ENCODE measurements at regions not wholly inside any gene's neighbourhood (a gene's known extent, or its start where the extent isn't known, plus 50 kb on each side); places are given as distances from the start of the nearest gene placed in this dataset.

DNA sequence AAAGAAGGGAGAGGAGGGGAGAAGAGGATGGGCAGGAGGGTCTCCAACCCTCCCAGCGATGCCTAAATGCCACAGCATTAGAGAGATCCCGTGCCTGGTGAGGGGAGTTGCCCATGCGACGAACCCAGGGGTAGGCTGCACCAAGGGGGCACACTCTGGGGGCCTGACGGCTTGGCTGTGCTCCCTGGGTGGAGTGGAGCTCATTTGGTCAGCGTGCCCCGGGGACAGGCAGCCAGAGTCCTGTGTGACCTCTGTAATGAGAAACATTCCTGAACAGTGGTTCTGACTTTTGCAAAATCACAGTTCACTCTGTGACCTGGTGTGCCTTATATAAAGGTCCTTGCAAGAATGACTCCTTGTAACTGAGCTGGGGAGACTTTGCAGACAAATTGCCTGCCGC is 205.0 kb upstream of the N4BP1 start:
- no peak overlapping the region for H3K4me3 ChIP-seq (ENCODE audit: low read depth in 1 of 3, low read length in 3 of 3)
- no peaks in the 10 kb centered on the region for H3K36me3 ChIP-seq (ENCODE audit: control insufficient read depth in 4 of 4, insufficient read depth in 3 of 4, low read depth in 1 of 4, low read length in 3 of 4)
- H3K27me3 ChIP-seq (ENCODE audit: control insufficient read depth in 4 of 4, insufficient read depth in 4 of 4, low read length in 3 of 4): peaks cover 0 to 8% (median 1%) of the 10 kb centered on the region in 4 donors
- no peak overlapping the region for H3K9ac ChIP-seq (ENCODE audit: low read depth in 1 of 2, low read length in 2 of 2)
- DNase-seq (ENCODE audit: low spot score): no peak
- H3K9me3 ChIP-seq (ENCODE audit: control insufficient read depth in 4 of 4, low read length in 3 of 4): no peaks in the 10 kb centered on the region
- peaks cover 0 to 5% (median 2%) of the 10 kb centered on the region in 4 donors for H3K4me1 ChIP-seq (ENCODE audit: control insufficient read depth in 4 of 4, insufficient read depth in 4 of 4, low read length in 3 of 4)
- no peak overlapping the region for H3K27ac ChIP-seq (ENCODE audit: low read depth in 1 of 2, low read length in 2 of 2)
- TF ChIP-seq EGR1 (IDR thresholded peaks at IDR 0.05; ENCODE audit: low read depth in 2 of 2): no peak
- TF ChIP-seq HNF4A (conservative IDR thresholded peaks at IDR 0.05): no peak
- no peak for TF ChIP-seq FOXA2 (IDR thresholded peaks at IDR 0.05)
- TF ChIP-seq, protein P1, sequence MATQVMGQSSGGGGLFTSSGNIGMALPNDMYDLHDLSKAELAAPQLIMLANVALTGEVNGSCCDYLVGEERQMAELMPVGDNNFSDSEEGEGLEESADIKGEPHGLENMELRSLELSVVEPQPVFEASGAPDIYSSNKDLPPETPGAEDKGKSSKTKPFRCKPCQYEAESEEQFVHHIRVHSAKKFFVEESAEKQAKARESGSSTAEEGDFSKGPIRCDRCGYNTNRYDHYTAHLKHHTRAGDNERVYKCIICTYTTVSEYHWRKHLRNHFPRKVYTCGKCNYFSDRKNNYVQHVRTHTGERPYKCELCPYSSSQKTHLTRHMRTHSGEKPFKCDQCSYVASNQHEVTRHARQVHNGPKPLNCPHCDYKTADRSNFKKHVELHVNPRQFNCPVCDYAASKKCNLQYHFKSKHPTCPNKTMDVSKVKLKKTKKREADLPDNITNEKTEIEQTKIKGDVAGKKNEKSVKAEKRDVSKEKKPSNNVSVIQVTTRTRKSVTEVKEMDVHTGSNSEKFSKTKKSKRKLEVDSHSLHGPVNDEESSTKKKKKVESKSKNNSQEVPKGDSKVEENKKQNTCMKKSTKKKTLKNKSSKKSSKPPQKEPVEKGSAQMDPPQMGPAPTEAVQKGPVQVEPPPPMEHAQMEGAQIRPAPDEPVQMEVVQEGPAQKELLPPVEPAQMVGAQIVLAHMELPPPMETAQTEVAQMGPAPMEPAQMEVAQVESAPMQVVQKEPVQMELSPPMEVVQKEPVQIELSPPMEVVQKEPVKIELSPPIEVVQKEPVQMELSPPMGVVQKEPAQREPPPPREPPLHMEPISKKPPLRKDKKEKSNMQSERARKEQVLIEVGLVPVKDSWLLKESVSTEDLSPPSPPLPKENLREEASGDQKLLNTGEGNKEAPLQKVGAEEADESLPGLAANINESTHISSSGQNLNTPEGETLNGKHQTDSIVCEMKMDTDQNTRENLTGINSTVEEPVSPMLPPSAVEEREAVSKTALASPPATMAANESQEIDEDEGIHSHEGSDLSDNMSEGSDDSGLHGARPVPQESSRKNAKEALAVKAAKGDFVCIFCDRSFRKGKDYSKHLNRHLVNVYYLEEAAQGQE (IDR thresholded peaks at IDR 0.05): no peak
- TF ChIP-seq, protein P2, sequence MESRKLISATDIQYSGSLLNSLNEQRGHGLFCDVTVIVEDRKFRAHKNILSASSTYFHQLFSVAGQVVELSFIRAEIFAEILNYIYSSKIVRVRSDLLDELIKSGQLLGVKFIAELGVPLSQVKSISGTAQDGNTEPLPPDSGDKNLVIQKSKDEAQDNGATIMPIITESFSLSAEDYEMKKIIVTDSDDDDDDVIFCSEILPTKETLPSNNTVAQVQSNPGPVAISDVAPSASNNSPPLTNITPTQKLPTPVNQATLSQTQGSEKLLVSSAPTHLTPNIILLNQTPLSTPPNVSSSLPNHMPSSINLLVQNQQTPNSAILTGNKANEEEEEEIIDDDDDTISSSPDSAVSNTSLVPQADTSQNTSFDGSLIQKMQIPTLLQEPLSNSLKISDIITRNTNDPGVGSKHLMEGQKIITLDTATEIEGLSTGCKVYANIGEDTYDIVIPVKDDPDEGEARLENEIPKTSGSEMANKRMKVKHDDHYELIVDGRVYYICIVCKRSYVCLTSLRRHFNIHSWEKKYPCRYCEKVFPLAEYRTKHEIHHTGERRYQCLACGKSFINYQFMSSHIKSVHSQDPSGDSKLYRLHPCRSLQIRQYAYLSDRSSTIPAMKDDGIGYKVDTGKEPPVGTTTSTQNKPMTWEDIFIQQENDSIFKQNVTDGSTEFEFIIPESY (IDR thresholded peaks at IDR 0.05): no peak
- no peak for TF ChIP-seq NR2F2 (IDR thresholded peaks at IDR 0.05)
- TF ChIP-seq RAD21 (IDR thresholded peaks at IDR 0.05): no peak
- TF ChIP-seq, protein P3, sequence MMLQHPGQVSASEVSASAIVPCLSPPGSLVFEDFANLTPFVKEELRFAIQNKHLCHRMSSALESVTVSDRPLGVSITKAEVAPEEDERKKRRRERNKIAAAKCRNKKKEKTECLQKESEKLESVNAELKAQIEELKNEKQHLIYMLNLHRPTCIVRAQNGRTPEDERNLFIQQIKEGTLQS (IDR thresholded peaks at IDR 0.05): no peak
- 64% methylated on average over 8 of the region's 8 CpGs for WGBS

DNA sequence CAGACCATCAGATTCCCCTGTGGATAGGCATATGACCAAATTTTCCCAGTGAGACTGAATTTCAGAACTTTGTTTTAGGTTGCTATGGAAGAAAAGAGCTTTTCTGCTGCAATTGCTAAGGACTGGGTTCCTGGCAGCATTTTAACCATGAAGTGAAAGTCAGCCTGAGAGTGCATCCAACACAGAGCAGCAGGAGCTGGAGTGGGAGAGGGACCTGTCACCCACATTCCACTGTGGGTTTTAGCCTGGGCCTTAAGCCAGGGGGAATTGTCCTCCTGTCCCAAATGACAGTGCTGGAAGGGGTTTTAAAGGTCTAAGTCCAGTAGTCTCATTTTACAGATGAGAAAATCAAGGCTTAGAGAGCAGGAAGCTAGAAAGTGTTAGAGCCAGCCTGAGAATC is 203.5 kb upstream of the N4BP1 start:
- H3K4me3 ChIP-seq (ENCODE audit: low read depth in 1 of 3, low read length in 3 of 3): no peak overlapping the region
- TF ChIP-seq SP1 (IDR thresholded peaks at IDR 0.05) (no peak), FOXA2 (IDR thresholded peaks at IDR 0.05) (no peak), GABPA (IDR thresholded peaks at IDR 0.05 in 1 of 2, conservative IDR thresholded peaks at IDR 0.05 in 1 of 2) (no peak), TAF1 (conservative IDR thresholded peaks at IDR 0.05) (no peak), FOXA1 (IDR thresholded peaks at IDR 0.05) (no peak), JUND (IDR thresholded peaks at IDR 0.05) (no peak), RAD21 (IDR thresholded peaks at IDR 0.05) (no peak), RXRA (IDR thresholded peaks at IDR 0.05) (no peak), EGR1 (IDR thresholded peaks at IDR 0.05; ENCODE audit: low read depth in 2 of 2) (no peak), HNF4A (conservative IDR thresholded peaks at IDR 0.05) (no peak), NR2F2 (IDR thresholded peaks at IDR 0.05) (no peak), HNF4G (IDR thresholded peaks at IDR 0.05) (no peak), YY1 (IDR thresholded peaks at IDR 0.05) (no peak)
- TF ChIP-seq, protein P1 (IDR thresholded peaks at IDR 0.05): no peak
- TF ChIP-seq, protein P3 (IDR thresholded peaks at IDR 0.05): no peak
- TF ChIP-seq, protein P4, sequence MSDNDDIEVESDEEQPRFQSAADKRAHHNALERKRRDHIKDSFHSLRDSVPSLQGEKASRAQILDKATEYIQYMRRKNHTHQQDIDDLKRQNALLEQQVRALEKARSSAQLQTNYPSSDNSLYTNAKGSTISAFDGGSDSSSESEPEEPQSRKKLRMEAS (IDR thresholded peaks at IDR 0.05): no peak
- TF ChIP-seq, protein P5, sequence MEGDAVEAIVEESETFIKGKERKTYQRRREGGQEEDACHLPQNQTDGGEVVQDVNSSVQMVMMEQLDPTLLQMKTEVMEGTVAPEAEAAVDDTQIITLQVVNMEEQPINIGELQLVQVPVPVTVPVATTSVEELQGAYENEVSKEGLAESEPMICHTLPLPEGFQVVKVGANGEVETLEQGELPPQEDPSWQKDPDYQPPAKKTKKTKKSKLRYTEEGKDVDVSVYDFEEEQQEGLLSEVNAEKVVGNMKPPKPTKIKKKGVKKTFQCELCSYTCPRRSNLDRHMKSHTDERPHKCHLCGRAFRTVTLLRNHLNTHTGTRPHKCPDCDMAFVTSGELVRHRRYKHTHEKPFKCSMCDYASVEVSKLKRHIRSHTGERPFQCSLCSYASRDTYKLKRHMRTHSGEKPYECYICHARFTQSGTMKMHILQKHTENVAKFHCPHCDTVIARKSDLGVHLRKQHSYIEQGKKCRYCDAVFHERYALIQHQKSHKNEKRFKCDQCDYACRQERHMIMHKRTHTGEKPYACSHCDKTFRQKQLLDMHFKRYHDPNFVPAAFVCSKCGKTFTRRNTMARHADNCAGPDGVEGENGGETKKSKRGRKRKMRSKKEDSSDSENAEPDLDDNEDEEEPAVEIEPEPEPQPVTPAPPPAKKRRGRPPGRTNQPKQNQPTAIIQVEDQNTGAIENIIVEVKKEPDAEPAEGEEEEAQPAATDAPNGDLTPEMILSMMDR (IDR thresholded peaks at IDR 0.05; ENCODE audit: low read depth, low read length, missing input control): no peak
- TF ChIP-seq, protein P2 (IDR thresholded peaks at IDR 0.05): no peak
- no peaks in the 10 kb centered on the region for H3K36me3 ChIP-seq (ENCODE audit: control insufficient read depth in 4 of 4, insufficient read depth in 3 of 4, low read depth in 1 of 4, low read length in 3 of 4)
- H3K9ac ChIP-seq (ENCODE audit: low read depth in 1 of 2, low read length in 2 of 2): no peak overlapping the region
- peaks cover 0 to 5% (median 2%) of the 10 kb centered on the region in 4 donors for H3K4me1 ChIP-seq (ENCODE audit: control insufficient read depth in 4 of 4, insufficient read depth in 4 of 4, low read length in 3 of 4)
- H3K27me3 ChIP-seq (ENCODE audit: control insufficient read depth in 4 of 4, insufficient read depth in 4 of 4, low read length in 3 of 4): peaks cover 0 to 10% (median 1%) of the 10 kb centered on the region in 4 donors
- no peak for DNase-seq (ENCODE audit: low spot score)
- no peaks in the 10 kb centered on the region for H3K9me3 ChIP-seq (ENCODE audit: control insufficient read depth in 4 of 4, low read length in 3 of 4)
- H3K27ac ChIP-seq (ENCODE audit: low read depth in 1 of 2, low read length in 2 of 2): no peak overlapping the region
